Stimulated activated CD8-positive, alpha-beta memory T cell treated with anti-CD3 and anti-CD28 coated beads, Interleukin-2, amount 100 ng/mL, for 48 hours (primary cell): ENCODE measurements at regions not wholly inside any gene's neighbourhood (a gene's known extent, or its start where the extent isn't known, plus 50 kb on each side); places are given as distances from the start of the nearest gene placed in this dataset.
A peak's percentile ranks its signal among the peaks of the same experiment; 100 is the strongest.
"Not testable (repeated sequence)": the region's sequence is repeated elsewhere in the genome, so short reads cannot be mapped to it uniquely, and the experiment has no call there.

Source experiments
- DNase-seq, 2 donors: peaks; one replicate each; pipeline ENCODE4 v3.0.0-alpha.2; 2020; ENCODE audit warnings: low read depth in 2 of 2

DNA sequence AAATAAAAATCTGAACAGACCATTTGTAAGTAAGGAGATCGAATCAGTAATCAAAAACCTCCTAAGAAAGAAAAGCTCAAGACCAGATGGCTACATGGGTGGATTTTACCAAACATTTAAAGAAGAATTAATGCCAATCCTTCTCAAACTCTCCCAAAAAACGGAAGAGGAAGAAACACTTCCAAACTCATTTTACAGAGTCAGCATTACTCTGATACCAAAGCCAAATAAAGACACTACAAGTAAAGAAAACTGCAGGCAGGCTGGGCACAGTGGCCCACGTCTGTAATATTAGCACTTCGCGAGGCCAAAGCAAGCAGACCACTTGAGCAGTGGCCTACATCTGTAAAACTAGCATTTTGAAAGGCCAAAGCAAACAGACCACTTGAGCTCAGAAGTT is 159.8 kb downstream of the DPY19L2 start:
- DNase-seq = no peak

GRCh38 chr12:63499567-63499966 is 168.7 kb downstream of the DPY19L2 start:
- DNase-seq = no peak

DNA sequence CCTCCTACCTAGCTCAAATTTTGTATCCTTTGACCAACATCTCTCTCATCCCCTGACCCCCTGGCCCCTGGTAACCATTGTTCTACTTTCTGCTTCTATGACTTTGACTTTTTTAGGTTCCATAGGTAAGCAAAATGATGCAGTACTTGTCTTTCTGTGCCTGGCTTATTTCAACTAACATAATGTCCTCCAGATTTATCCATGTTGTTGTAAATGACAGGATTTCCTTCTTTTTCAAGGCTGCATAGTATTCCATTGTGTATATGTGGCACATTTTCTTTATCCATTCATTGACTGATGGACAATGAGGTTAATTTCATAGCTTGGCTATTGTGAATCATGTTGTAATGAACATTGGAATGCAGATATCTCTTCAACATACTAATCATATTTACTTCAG is 170.1 kb downstream of the DPY19L2 start:
- DNase-seq = no peak

DNA sequence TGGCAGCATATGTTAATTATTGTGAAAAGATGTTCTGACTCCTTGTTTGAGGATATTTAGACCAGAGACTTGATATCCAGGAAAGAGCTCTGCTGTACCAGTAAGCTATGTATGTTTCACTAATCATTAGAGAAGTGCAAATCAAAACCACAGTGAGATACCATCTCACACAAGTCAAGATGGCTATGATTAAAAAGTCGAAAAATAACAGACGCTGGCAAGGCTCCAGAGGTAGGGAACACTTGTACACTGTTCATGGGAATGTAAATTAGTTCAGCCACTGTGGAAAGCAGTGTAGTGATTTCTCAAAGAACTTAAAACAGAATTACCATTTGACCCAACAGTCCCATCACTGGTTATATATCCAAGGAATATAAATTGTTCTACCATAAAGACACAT is 171.6 kb downstream of the DPY19L2 start:
- no peak for DNase-seq

DNA sequence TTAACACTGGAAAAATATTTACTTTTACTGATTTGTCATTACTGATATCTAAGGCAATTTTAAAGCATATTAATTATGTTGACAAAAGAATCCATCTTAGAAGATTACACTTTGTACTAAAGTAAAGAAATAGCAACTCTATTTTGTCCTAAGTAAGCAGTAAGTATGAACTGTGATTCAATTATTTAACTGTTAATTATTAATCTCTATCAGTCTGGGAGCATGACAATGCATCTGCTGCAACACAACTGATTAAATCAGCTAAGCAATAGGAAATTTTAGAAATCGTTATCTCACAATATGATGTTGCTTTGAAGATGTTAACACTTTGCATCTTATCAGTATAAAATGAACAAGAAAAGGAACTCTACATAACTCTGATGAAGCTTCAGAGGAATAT is 172.3 kb downstream of the DPY19L2 start:
- no peak for DNase-seq

DNA sequence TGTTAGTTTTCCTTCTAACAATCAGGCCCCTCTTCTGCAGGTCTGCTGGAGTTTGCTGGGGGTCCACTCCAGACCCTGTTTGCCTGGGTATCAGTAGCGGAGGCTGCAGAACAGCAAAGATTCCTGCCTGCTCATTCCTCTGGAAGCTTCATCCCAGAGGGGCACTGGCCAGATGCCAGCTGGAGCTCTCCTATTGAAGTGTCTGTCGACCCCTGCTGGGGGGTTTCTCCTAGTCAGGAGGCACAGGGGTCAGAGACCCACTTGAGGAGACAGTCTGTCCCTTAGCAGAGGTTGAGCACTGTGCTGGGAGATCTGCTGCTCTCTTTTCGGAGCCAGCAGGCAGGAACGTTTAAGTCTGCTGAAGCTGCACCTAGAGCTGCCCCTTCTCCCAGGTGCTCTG is 174.9 kb downstream of the DPY19L2 start:
- DNase-seq = not testable (repeated sequence)

- no peak for DNase-seq
Observed at GRCh38 chr12:63480186-63480585, 188.1 kb downstream of the DPY19L2 start.

DNA sequence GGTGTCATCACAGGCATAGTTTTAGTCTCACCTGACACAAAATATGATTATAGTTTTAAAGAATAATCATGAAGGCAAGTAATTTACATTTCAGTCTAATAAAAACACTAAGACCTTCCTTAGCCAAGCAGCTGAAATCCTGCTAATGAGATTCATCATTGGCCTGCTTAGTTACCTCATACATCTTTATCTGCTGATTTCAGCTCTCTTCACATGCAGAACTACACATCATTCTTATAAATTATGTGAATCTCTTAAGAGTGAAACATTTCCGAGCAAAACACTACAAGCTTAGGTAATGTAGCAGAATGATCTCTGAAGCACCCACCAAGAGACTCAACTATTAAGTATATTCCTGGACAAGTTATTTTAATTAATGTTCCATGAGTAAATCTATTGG is 198.1 kb downstream of the DPY19L2 start:
- DNase-seq = no peak

DNA sequence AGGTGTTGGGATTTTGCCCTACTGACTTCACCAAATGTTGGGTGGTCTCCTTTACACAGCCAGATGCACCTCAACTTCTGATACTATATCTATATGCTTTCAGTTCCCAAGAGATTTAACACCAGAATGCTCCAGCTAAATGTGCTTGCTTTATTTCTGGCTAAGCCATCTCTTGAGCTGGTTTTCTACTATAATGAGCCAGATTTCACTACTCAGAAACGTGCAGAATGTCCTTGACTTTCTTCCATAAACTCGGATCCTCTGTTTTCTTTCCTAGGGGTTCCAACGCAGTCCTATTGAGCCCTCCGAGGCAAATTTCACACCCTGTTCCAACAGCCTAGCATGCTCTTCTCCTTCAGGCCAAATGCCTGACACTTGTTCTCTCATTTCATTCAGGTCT is 200.3 kb downstream of the DPY19L2 start:
- DNase-seq = no peak

DNA sequence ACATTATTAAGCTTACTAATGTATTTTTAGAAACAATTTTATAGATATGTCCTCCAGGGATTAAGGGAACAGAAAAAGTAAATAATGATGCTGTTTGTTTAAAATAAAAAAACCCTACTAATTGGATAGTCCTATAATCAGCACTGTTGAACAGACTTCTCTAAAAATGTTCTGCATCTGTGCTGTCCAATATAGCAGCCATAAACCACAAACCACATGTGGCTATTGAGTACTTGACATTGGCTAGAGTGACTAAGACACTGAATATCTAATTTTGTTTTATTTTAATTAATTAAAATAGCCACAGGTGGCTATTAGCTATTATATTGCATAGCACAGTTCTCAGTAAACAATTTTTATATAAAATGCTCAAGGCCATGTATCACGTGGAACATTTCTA is 210.4 kb downstream of the DPY19L2 start:
- no peak for DNase-seq

- DNase-seq = no peak
Observed at GRCh38 chr12:63457428-63457827, 210.9 kb downstream of the DPY19L2 start.

GRCh38 chr12:63450816-63451215 is 217.5 kb downstream of the DPY19L2 start:
- DNase-seq = no peak

DNA sequence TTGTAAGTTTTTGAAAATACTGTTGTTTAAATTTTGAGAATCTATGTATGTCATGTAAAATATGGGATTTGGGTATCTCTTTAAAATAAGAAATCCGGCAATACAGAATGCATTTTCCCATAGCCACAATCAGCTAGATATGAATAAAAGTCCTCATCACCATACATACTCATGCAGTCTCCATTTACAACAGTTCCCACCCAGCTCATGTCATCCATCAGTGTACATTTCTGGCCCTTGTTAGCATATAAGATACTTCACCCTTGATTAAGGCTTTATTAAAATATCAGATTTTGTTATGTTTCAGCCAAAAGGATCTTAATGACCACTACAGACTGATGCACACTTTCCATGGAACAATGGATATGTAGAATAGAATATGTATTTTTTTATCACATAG is 218.0 kb downstream of the DPY19L2 start:
- no peak for DNase-seq

GRCh38 chr12:63445224-63445880 is 222.9 kb downstream of the DPY19L2 start:
- no peak for DNase-seq

GRCh38 chr12:63440048-63440447 is 228.2 kb downstream of the DPY19L2 start:
- no peak for DNase-seq

DNA sequence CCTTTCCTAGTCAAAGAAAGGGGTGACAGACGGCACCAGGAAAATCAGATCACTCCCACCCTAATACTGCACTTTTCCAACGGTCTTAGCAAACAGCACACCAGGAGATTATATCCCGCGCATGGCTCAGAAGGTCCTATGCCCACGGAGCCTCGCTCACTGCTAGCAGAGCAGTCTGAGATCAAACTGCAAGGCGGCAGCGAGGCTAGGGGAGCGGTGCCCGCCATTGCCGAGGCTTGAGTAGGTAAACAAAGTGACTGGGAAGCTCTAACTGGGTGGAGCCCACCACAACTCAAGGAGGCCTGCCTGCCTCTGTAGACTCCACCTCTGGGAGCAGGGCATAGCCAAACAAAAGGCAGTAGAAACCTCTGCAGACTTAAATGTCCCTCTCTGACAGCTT is 233.9 kb downstream of the DPY19L2 start:
- not testable (repeated sequence) for DNase-seq

DNA sequence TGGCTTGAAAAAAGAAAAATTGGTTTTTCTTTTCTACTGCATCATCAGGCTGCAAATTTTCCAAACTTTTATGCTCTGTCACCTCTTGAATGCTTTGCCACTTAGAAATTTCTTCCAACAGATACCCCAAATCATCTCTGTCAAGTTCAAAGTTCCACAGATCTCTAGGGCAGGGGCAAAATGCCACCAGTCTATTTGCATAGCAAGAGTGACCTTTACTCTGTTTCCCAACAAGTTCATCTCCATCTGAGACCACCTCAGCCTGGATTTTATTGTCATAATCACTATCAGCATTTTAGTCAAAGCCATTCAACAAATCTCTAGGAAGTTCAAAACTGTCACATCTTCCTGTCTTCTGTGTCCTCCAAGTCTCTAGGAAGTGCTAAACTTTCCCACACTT is 240.3 kb downstream of the DPY19L2 start:
- DNase-seq = not testable (repeated sequence)

DNA sequence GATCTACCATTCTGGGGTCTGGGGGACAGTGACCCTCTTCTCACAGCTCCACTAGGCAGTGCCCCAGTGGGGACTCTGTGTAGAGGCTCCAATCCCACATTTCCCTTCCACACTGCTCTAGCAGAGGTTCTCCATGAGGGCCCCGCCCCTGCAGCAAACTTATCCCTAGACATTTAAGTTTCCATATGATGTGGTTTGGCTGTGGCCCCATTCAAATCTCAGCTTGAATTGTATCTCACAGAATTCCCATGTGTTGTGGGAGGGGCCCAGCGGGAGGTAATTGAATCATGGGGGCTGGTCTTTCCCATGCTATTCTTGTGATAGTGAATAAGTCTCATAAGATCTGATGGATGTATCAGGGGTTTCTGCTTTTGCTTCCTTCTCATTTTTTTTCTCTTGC is 241.3 kb downstream of the DPY19L2 start:
- DNase-seq = not testable (repeated sequence)

- no peak for DNase-seq
Observed at GRCh38 chr12:63424671-63425070, 243.6 kb downstream of the DPY19L2 start.

GRCh38 chr12:63423839-63424238 is 244.5 kb downstream of the DPY19L2 start:
- DNase-seq = no peak

- DNase-seq = peak; percentile 7 to 17
Observed at GRCh38 chr12:63420206-63420644, 248.1 kb downstream of the DPY19L2 start.

GRCh38 chr12:63419154-63419553 is 249.1 kb downstream of the DPY19L2 start:
- DNase-seq = no peak

- DNase-seq = no peak
Observed at GRCh38 chr12:63416788-63417187, 251.5 kb downstream of the DPY19L2 start.

DNA sequence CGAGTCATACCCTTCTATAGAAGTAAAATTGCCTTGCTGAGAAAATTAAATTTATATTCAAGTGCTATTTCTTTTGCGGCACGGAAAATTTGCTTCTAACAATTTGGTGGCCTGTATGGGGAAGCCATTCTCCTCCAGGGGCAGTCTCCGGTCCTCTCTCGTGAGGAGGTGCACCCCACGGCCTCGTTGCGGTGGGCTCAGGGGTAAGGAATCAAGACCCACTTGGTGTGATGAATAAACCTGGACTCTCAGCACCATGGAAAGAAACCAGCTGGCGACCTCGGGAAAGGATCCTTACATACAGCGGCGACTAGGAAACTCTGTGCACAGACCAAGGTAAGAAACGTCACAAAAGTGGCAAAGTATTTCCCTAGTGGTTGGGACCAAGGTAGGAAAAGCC is 252.9 kb downstream of the DPY19L2 start:
- no peak for DNase-seq
